ENCODE measurements at regions not wholly inside any gene's neighbourhood (a gene's known extent, or its start where the extent isn't known, plus 50 kb on each side); places are given as distances from the start of the nearest gene placed in this dataset.
"Not testable (repeated sequence)": the region's sequence is repeated elsewhere in the genome, so short reads cannot be mapped to it uniquely, and the experiment has no call there.

DNA sequence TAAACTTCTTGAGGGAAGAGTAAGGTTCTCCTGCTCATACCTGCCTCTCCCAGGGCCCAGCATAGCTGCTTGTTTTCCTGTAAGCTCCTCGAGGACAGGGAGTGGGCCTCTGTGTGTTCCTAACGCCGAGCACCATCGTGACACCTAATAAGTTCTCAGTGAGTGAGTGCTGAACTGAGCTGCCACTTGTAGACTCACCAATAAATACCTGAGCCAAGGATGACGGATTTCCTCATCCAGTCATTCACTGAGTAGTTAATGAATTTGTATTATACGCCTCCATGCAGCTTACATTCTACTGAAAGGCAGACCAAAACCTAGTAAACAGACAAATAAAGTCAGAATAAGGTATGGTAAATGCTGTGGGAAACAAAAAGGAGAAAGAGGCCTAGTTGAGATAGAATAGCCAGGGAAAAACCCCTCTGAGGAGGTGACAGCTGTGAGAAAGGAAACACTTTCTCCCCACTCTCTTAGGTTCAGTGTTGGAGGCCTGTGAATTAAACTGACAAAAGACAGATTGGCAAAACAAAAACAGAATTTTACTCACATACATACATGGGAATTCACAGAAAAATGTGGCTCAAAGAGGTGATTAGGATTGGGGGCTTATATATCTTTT is 138.6 kb downstream of the B3GNT2 start:
- DNase-seq (ENCODE audit: low spot score): no peak

DNA sequence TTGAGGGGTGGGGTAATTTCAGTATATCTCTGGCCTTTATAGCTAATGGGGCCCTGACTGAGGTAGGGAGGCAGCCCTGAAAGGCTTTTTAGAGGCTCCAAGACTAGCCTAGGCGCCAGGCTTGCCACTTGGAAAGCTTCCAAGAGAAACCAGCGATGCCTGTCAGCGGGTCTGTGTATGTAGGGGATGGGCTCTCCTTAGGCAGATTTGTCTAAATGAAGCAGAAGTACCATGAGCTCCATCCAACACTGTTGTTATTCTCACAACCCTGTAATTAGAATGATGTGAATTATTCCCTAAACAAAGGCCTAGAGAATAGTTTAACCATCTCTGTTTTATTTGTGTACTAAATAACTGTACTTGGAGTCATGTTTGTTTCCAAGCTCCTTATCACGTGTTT is 138.1 kb downstream of the B3GNT2 start:
- DNase-seq (ENCODE audit: low spot score): no peak

DNA sequence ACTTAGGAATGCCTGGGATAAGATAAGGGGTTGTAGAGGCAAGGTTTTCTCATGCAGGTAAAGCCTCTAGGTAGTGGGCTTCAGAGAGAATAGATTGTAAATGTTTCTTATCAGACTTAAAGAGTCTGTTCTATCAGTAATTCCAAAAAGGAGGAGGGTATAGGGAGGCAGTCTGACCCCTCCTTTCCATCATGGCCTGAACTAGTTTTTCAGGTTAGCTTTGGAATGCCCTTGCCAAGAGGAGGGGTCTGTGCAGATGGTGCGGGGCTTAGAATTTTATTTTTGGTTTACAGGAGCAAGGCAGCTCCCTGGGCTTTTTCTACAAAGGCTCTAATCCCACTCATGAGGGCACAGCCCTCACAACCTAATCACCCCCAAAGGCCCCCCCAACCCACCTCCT is 135.0 kb downstream of the B3GNT2 start:
- no peak for DNase-seq (ENCODE audit: low spot score)

DNA sequence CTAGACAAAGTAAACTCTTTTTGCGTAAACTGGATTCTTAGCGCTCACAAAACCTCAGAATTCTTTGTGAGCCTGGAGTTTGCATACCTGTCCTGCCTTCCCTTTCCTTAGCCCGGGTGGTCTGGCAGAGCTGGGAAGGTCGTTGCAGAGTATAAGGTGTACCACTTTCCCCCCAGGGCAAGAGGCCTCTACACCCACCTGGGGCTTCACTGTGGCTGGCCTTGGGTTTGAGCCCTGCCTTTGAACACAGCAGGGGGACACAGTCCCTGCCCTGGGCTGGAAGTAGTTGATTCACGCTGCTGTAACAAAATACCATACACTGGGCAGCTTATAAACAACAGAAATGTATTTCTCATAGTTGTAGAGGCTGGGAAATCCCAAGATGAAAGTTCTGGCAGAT is 133.9 kb downstream of the B3GNT2 start:
- DNase-seq (ENCODE audit: low spot score): no peak

DNA sequence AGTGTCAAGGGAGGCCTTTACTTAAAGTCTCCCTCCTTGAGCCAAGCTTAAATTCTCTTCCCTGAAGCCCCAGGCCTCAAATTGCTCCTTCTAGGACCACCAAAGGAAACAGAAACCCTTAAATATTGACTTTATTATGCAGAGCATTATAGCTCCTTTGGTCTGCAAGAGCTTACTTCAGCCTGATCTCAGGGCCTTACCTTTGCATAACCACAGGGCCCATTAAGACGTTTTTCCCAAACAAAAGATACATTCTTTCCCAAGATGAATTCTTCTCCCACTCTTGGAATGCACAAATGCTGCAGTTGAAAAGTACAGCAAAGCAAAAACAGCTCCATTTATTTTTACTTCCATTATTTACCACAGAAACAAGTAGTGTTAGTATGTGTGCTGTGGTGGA is 130.8 kb downstream of the B3GNT2 start:
- DNase-seq (ENCODE audit: low spot score): no peak

DNA sequence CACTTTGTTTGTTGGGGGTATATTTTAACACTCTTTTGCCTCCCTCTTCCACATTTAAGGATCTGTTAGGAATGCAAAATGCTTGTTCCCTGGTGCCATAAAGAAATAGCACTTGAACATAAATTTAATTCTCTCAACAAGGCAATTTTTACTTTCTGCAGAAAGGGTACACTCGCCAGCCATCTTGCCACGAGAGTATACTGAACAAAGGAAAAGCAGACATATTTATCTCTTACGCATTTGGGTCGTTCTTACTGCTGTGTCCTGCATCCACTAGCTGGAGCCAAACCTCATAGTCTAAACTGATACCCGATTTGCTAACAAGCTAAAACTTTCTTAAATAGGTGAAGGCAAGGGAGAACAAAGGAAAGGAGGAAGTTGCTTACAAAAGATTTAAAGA is 129.5 kb downstream of the B3GNT2 start:
- DNase-seq (ENCODE audit: low spot score): no peak

DNA sequence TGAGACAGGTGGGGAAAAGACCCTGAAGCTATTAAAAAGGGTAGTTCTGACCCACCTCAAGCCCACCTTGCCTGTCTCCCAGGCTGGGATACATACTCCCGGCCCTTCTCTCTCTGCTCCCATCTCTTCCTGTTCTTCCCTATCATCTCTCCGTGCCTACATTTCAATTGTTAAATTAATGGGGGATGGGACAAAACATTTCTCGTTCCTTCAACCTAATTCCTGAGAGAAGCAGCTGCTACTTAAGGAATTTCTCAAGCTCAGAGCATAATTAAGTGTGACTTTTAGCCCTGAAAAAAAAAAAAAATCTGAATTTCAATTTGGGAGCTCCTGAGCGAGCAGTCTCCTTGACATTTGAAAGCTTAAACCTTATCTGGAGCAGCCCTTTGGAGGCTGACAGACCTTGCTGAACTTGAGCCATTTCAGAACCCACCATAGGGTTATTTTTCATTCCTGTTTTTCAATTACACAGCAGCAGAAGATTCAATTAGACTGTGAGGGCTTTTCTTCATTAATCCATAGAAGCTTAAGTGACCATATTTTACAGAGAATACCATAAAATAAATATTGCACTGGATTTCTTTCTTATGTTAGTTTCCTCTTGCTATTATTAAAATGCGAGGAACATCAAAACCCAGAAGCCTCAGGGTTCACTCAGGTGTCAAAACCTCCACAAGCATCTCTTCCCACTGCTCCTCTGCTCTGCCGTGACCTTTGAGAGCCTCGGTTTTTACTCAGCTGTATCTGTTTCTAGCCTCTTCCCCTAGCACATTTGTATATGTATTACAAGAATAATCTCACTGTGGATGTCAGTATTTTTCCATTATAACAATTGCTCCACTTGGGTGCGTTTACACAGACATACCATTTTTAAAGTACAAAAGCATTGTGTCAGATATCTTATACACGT is 125.7 kb downstream of the B3GNT2 start:
- DNase-seq (ENCODE audit: low spot score): no peak

DNA sequence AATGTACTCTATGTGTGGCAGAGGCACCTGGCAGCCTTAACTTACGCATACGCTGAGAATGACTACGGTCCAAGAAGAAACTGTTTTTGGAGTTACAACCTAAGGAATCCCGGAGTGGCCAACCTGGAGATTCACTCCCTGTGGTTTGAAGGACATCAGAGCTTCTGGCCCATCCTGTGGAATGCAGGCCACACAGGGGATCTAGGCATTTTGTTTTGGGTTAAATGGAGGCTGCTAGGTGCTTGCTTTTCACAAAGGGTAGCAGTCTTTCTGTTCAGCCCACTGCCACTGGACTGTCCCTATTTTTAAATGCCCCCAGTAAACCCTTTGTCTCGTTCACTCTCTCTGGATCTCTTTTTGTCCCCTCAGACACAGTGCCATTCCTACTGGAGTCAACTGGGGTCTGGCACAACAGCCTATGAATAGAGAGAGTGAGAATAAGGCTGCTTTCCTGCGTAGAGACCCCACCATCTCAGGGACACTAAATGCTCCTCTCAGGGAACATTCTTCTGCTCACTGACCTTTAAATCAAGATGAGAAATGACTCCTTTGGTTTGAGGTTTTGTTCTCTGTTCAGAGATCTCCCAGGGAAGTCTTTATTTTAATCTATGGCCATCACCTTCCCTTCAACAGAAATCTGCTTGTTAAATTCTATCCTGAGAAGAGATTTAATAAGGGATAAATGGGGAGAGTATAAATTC is 124.9 kb downstream of the B3GNT2 start:
- no peak for DNase-seq (ENCODE audit: low spot score)

DNA sequence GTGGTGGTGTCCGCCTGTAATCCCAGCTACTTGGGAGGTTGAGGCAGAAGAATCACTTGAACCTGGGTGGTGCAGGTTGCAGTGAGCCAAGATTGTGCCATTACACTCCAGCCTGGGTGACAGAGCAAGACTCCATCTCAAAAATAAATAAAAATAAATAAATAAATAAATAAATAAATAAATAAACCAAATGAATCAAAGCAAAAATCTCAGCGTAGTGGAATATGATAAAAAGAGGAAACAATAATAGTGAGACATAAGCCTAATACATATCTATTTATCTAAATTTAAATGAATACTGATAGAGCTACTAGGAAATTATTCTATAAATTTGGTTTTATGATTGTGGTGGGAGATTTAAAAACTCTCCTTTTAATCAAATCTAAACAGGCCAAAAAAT is 124.2 kb downstream of the B3GNT2 start:
- DNase-seq (ENCODE audit: low spot score): not testable (repeated sequence)

DNA sequence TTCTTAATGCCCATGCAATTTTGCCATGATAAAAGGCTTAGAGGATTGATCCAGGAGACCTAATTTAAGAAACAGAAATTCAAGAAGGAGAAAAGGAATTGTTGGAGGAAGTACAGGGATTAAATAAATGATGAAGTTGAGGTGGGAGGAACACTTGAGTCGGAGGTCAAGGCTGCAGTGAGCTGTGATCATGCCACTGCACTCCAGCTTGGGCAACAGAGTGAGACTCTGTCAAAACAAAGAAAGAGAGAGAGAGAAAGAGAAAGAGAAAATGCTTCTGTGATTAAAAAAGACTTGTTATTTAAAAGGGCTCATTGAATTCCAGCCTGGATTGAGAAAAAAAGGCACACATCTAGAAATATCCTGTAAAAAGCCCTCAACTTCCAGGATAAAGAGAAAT is 123.2 kb downstream of the B3GNT2 start:
- DNase-seq (ENCODE audit: low spot score): no peak

DNA sequence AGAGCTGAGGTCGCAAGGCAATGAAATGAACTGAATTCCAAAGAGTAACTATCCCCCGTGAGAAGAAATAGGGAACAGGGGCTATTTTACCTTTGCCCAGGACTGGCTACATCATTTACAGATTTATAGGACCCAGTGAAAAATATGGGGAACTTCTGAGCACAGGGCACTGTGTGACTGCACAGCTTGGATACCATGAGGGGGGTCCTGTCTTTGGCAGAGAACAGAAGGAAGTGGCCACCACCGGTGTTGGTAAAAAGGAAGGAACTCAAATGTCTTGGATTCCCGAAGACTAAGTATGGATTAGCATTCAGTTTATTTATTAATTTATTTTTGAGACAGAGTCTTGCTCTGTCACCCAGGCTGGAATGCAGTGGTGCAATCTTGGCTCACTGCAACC is 119.6 kb downstream of the B3GNT2 start:
- DNase-seq (ENCODE audit: low spot score): no peak

DNA sequence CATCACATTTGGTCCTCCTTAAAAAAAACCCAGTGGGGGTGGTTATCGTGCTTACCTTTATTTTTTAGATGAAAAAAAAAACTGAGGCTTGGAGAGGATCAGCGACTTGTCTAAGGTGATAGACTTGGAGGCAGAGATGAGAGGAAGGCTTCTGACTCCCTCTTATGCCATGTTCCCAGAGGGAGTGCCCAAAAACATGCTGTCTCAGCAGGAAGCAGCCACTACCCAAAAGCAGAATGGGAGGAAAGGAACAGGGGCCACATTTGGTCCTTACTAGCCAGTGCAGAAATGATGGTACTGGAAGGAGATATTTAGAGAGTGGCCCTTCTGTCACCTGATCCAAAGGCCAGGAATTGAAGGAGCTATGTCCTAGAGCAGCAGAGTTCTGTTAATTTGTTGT is 118.4 kb downstream of the B3GNT2 start:
- no peak for DNase-seq (ENCODE audit: low spot score)

DNA sequence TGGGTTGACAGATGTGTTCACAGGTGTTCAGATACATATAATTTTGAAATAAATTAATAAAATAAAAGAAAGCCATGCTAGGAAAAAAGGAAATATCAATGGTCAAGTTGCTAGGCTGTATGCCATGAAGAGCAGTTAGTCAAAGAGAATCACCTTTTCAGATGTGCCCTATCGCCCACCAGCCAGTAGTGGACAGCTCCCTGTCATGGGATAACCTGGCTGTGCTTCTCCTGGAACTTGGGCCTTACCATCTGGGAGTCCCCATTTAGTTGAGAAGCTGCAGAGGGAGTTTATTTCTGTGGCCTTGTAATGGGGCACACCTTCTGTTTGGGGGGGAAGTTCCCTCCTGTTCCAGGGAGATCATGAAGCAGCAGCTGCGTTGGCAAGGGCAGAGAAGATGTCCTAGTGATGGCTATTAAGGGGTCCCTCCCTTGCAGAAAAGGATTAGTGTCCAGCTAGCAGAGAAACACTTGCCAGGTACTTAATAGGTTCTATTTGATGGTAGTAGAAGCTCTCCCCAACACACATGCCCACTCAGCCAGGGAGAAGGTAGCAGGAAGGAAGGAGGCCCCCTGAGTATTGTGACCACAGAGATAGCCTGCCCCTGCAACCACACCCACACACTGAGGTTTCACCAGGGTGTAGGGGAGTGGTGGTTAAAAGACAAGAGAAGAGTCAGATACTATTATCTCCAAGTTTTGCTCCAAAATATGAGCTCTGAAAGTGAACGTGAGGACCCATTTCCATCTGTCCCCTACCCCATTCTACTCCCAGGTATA is 117.7 kb downstream of the B3GNT2 start:
- no peak for DNase-seq (ENCODE audit: low spot score)

DNA sequence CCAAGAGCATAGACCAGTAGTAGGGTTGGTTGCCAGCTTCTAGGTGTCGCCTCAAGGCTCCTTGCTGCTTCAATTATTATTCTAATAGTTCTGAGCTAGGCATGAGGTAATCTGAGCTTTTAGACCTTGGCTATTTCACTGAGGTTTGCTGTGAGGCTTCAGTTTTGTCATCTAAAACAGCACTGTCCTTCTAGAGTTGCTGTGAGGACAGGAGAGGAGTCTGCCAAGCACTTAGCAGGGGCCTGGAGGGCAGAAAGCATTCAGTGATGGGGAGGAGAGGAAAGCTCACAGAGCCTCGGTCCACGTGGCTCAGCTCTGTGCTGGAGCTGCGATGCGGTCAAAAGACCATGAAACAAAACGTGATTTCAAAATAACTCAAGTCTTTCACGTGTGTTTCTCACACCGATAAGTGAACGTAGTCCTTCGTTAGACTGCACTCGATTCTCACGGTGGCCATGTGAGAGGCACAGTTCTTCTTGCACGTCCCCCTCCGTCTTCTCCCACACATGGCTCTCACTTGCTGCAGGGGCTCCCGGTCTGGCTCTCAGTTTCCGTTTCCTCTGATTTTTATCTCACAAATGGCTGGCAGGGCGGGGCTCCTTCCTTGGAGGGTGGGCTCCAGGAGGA is 113.7 kb downstream of the B3GNT2 start:
- DNase-seq (ENCODE audit: low spot score): no peak

DNA sequence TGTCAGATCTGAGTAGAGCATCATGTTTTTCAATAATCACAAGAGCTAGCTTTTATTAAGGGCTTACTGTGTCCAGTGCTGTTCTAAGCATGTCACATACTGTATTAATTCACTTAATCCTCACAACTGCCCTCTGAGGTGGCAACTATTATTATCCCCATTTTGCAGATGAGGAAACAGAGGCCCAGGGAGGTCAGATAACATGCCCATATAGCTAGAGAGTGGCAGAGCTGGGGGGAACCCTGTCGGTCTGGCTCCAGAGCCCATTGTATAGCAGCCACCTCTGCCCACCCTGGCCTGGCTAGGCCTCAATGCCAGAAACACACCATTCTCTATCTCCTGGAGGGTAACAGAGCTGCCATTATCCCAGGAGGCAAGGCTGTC is 113.2 kb downstream of the B3GNT2 start:
- no peak for DNase-seq (ENCODE audit: low spot score)

DNA sequence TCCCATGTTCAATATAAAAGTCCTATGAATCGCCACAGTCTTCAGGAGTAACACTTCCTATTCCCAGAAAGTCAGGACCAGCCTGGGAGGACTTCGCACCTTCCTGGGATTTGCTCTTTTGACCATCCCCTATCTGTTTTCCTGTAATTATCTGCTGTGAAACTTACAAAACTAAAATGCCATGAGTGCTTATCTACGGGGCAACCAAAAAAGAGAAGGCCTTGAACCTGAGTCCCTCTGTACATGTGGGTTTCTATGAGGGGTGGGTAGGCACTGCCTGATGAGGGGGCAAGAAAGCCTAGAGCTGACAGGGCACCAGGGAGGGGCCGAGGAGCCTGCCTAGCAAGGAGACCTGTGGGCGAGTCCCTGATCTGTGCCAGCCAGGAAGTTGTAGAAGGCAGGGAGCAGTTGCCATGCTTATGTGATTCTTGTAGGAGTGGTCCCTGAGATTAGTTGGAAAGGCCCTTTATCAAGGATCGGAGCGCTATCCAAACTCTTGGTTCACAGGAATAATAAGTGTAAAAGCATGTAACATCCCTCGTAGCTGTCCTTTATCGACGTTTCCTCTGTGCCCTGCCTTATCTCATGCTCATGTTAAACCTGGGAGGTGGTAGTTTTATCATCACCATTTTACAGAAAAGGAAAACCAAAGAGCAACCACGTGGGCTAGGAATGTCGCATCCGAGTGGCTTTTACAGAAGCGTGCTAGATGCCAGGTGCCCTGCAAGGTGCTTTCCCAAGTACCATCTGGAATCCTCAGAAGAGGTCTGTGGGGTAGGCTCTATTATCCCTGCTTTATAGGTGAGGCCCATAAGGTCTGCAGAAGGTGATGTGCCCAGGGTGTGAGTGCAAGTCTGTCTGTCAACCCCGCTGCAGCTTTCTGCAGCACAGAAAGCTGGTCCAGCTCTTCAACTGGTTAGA is 111.8 kb downstream of the B3GNT2 start:
- no peak for DNase-seq (ENCODE audit: low spot score)

DNA sequence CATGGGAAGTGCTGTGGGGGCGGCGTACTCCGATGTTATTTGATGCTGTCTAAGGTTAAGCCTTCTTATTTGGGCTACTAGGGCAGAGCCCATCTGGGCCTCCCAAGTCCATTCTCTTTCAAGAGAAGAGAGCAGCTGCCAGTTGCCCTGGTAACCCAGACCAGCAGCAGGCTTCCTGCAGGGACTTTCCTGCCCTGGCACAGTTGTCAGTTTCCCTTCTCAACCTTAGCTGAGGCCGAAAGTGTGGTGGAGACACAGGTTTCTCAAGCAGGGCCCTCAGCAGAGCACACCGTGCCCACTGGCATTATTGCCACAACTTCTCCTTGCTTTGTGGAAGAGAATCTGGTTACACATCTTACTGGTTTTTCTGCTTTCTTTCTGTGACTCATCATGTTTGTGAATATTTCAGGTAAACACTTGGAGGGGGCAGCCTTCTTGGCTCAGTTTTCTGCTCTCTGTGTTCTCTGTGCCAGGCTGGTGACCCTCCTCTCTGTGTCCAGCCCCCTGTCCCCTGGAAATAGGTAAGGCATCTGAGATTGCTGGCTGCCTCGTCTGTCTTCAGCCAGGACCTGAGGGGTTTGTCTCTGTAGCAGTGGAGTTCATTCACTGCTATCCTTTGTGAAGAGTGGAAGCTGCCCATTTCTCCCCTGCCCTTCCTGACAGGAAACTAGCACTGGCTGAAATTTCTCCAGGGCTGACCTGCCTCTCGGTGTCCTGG is 111.0 kb downstream of the B3GNT2 start:
- no peak for DNase-seq (ENCODE audit: low spot score)

DNA sequence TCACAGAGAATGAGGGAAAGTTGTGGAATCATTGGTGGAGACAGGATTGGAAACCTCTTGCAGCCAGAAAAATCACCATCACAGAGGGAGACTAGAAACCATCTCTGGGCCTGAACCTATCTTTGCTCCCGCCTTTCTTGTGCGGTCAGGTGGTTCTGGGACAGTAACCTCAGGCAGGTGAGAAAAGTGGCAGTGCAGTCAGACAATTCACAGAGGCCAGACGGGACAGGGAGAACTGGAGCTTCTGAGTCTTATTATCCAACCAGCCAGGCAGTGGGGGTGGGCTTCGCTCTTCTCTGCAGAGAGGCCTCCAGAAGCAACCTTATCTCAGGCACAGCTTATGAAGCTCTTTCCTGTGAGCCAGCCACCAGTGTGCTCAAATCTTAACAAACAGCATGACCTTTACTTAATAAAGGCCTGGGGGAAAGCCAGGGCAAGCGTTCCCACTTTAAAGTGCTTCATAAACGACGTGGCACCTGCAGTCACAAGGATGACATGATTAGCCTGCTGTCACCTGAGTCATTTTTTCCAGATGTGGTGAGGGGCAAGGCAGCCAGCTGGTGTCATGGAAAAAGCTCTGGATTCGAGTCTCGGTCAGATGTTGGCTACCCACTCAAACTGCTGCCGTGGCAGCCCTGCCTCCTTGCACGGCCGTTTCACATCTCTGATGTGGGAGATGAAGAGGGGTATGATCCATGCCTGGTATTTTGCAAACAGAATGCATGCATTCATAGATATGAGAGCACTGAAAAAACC is 109.7 kb downstream of the B3GNT2 start:
- DNase-seq (ENCODE audit: low spot score): no peak
